Lower lobe of right lung (tissue), 2 donors: ENCODE measurements at regions not wholly inside any gene's neighbourhood (a gene's known extent, or its start where the extent isn't known, plus 50 kb on each side); places are given as distances from the start of the nearest gene placed in this dataset.

Experiments
- ATAC-seq, 2 donors: fragments of 200-7000 bp; cut with Tn5 transposase; one replicate each; pipeline ENCODE4 v1.9.1; 2020 to 2022; ENCODE audit warnings: mild to moderate bottlenecking in 2 of 2, moderate library complexity in 2 of 2
- DNase-seq: peaks from one replicate; pipeline ENCODE4 v3.0.0-alpha.2; 2020
- H3K27ac ChIP-seq: fragments of 200-600 bp; one replicate; pipeline ENCODE4 v1.8.0; 2022
- H3K27me3 ChIP-seq: fragments of 200-600 bp; one replicate; pipeline ENCODE4 v1.8.0; 2022; ENCODE audit warnings: low read depth
- H3K36me3 ChIP-seq: fragments of 200-600 bp; one replicate; pipeline ENCODE4 v1.8.0; 2022; ENCODE audit warnings: mild to moderate bottlenecking
- H3K4me1 ChIP-seq: fragments of 200-600 bp; one replicate; pipeline ENCODE4 v1.8.0; 2022
- H3K4me3 ChIP-seq: fragments of 200-600 bp; one replicate; pipeline ENCODE4 v1.8.0; 2022; ENCODE audit warnings: mild to moderate bottlenecking
- H3K9me3 ChIP-seq: fragments of 200-600 bp; one replicate; pipeline ENCODE4 v1.8.0; 2022
- intact Hi-C: fragments of 100-400 bp; cut with DNase I; formaldehyde crosslinking; loops from one replicate; pipeline ENCODE4 v1.11.0; 2022
- TF ChIP-seq, protein P1 (sequence below): fragments of 200-600 bp; IDR thresholded peaks from one replicate; pipeline ENCODE4 v1.8.0; 2022; ENCODE audit warnings: antibody characterized with exemption, mild to moderate bottlenecking
- donor health status: DM: no; HTN: yes; CAD: no; lungs with severe emphysema.

DNA sequence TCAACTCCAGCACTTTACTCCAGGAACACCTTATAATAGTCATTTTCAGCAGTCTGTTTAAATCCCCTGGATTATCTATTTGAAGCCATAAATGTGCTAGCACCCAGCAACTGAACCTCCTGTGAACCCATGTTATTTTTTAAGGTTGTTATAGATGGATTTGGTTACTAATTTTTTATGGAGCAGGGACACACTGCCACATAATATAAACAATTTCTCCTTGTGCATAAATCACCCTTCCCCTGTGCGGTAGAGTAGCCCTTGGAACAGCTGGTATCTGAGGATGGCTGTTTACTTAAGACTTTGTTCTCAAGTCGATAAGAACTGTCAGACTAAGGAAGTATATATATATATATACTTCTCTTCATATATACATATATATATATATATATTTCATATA, 367.4 kb downstream of the EPHA4 start:
- Histone ChIP-seq H3K4me3 (no peak overlapping the region), H3K4me1 (no peaks in the 10 kb centered on the region), H3K27ac (no peak overlapping the region), H3K36me3 (no peaks in the 10 kb centered on the region), H3K9me3 (no peaks in the 10 kb centered on the region), H3K27me3 (no peaks in the 10 kb centered on the region)
- DNase-seq (no peak), ATAC-seq (no peak)
- TF ChIP-seq, protein P1, sequence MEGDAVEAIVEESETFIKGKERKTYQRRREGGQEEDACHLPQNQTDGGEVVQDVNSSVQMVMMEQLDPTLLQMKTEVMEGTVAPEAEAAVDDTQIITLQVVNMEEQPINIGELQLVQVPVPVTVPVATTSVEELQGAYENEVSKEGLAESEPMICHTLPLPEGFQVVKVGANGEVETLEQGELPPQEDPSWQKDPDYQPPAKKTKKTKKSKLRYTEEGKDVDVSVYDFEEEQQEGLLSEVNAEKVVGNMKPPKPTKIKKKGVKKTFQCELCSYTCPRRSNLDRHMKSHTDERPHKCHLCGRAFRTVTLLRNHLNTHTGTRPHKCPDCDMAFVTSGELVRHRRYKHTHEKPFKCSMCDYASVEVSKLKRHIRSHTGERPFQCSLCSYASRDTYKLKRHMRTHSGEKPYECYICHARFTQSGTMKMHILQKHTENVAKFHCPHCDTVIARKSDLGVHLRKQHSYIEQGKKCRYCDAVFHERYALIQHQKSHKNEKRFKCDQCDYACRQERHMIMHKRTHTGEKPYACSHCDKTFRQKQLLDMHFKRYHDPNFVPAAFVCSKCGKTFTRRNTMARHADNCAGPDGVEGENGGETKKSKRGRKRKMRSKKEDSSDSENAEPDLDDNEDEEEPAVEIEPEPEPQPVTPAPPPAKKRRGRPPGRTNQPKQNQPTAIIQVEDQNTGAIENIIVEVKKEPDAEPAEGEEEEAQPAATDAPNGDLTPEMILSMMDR: no peak
- intact Hi-C loops: no loop called here

DNA sequence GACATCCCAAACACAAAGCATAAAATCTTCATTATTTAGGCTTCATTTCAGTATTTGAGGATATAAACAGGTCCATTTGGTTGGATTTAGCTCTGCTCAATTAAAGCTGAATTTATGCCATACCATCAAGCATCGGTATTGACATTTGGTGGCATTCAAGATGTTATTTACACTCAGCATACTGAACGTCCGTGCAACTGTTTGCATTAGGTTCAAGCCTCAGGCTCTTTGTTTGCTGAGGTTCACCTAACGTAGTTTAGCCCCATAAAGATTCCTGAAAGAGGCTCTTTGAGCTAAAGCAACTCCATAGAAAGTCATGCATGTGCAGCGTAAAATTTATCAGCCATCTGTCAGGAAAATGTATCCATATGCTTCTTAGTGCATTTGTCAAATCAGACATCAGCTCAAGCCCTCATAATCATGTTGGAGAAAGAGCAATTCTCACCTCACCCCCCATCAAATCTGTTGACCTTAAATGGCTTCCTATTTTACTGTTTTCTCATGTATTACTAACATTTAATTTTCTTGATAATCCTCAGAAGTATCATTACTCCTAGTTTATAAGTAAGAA, 366.9 kb downstream of the EPHA4 start:
- ATAC-seq (no peak), DNase-seq (no peak)
- no peaks in the 10 kb centered on the region for H3K9me3 ChIP-seq
- H3K27me3 ChIP-seq: no peaks in the 10 kb centered on the region
- TF ChIP-seq, protein P1: no peak
- no peak overlapping the region for H3K27ac ChIP-seq
- H3K4me1 ChIP-seq: no peaks in the 10 kb centered on the region
- H3K4me3 ChIP-seq: no peak overlapping the region
- intact Hi-C loops: no loop called here
- H3K36me3 ChIP-seq: no peaks in the 10 kb centered on the region

DNA sequence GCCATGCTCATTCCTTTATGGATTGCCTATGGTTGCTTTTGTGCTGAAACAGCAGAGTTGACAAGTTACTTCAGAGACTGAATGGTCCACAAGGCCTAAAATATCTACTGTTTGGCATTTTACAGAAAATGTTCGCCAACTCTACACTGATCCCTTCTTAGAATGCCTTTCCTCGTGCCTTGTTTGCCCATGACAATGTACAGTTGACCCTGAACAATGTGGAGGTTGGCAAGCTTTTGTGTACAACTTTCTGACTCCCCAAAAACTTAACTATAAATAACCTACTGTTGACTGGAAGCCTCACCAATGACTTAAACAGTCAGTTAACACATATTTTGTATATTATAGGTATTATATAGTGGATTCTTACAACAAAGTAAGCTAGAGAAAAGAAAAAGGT, 361.4 kb downstream of the EPHA4 start:
- no peak for ATAC-seq
- Histone ChIP-seq H3K9me3 (no peaks in the 10 kb centered on the region), H3K27me3 (no peaks in the 10 kb centered on the region), H3K4me3 (no peak overlapping the region), H3K27ac (no peak overlapping the region), H3K36me3 (no peaks in the 10 kb centered on the region), H3K4me1 (no peaks in the 10 kb centered on the region)
- DNase-seq: no peak
- TF ChIP-seq, protein P1: no peak
- intact Hi-C loops: no loop called here

DNA sequence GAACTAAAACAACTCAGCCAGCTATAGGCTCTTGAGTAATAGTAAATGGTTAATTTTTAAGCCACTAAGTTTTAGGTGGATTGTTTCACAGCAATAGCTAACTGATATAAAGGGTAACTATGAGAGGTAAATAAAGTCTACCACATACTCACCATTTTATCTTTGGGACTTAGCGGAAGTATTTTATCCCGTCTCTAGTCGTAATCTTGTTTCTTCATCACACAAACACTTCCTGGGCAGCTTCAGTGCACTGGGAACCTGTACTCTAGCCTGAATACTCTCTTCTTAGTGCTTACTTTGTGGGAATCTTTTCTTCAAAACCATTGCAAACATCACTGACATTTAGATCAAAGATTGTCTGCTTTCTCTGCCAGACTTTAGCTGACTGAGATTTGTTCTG, 360.5 kb downstream of the EPHA4 start:
- Histone ChIP-seq H3K4me1 (no peaks in the 10 kb centered on the region), H3K27ac (no peak overlapping the region), H3K36me3 (no peaks in the 10 kb centered on the region), H3K27me3 (no peaks in the 10 kb centered on the region), H3K4me3 (no peak overlapping the region), H3K9me3 (no peaks in the 10 kb centered on the region)
- ATAC-seq: no peak
- intact Hi-C loops: no loop called here
- no peak for DNase-seq
- TF ChIP-seq, protein P1: no peak

DNA sequence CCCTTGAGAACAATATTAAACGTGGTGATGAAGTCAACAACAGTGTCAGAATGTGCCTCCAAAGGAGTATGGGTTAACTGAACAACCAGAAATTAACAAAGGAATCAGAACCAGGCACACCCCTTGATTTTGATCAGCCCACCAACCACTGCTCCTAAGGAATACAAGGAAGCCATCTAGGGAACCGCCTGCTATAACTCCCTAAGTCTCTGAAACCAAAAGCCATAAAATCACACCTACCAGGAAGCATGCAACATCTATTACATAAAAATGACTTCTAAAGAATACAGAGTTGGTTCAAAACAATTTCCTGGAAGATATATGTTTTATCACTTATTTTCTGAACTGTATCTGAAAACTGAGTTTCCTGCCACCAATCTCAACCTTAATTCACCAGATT, 360.0 kb downstream of the EPHA4 start:
- DNase-seq (no peak), ATAC-seq (no peak)
- no peak overlapping the region for H3K27ac ChIP-seq
- H3K9me3 ChIP-seq: no peaks in the 10 kb centered on the region
- intact Hi-C loops: no loop called here
- TF ChIP-seq, protein P1: no peak
- H3K4me1 ChIP-seq: no peaks in the 10 kb centered on the region
- H3K27me3 ChIP-seq: no peaks in the 10 kb centered on the region
- no peaks in the 10 kb centered on the region for H3K36me3 ChIP-seq
- H3K4me3 ChIP-seq: no peak overlapping the region

DNA sequence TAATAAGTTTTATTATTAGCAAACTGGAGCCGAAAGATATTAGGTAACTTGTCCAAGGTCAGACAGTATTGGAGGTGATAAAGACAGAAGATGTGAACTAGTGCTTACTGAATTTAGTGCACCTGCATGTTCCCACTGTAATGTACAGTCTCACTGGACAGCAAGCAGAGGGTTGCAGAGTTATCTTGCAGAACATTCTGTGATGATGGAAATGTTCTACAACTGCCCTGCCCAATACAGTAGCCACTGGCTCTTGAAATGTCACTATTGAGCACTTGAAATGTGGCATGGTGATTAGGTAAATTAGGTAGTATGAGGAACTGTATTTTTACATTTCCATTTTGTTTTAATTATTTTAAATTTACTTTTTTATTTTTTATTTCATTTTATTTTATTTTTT, 356.6 kb downstream of the EPHA4 start:
- intact Hi-C loops: no loop called here
- ATAC-seq (no peak), DNase-seq (no peak)
- Histone ChIP-seq H3K36me3 (no peaks in the 10 kb centered on the region), H3K9me3 (no peaks in the 10 kb centered on the region), H3K4me3 (no peak overlapping the region), H3K27me3 (no peaks in the 10 kb centered on the region), H3K4me1 (no peaks in the 10 kb centered on the region), H3K27ac (no peak overlapping the region)
- TF ChIP-seq, protein P1: no peak
